ENCODE measurements at regions not wholly inside any gene's neighbourhood (a gene's known extent, or its start where the extent isn't known, plus 50 kb on each side); places are given as distances from the start of the nearest gene placed in this dataset.

GRCh38 chr9:28177925-28178324 lies 604.6 kb upstream of the C9orf72 start:
- no peak for TF ChIP-seq POLR2A (IDR thresholded peaks at IDR 0.05)
- no peak for TF ChIP-seq CTCF (IDR thresholded peaks at IDR 0.05)

All from lower leg skin (tissue), 3 donors.